SK-N-SH (cell line): ENCODE measurements at regions not wholly inside any gene's neighbourhood (a gene's known extent, or its start where the extent isn't known, plus 50 kb on each side); places are given as distances from the start of the nearest gene placed in this dataset.
A peak's percentile ranks its signal among the peaks of the same experiment; 100 is the strongest.

Experiments
- CTCF ChIA-PET: fragments of 300-600, 350-600 bp; formaldehyde crosslinking; extraction: SDS; loops from one replicate; lab custom pipeline; 2021; lab: Yijun Ruan, JAX
- POLR2A ChIA-PET: fragments of 350-600 bp; sonication (Branson Sonifier 250); formaldehyde crosslinking; extraction: SDS; loops from one replicate; lab custom pipeline; 2020; ENCODE audit warnings: antibody characterized with exemption, inconsistent platforms; lab: Yijun Ruan, JAX
- DNase-seq: peaks from one replicate; pipeline ENCODE4 v3.0.0; 2012
- H2AFZ ChIP-seq: fragments of 200-600 bp; sonication (generic); 2 replicates; pipeline ENCODE4 v1.8.1; 2016; ENCODE audit warnings: antibody characterized with exemption, mild to moderate bottlenecking, low read depth
- H3F3A ChIP-seq: fragments of 200-600 bp; sonication (generic); replicated peaks from 2 replicates; pipeline ENCODE3; 2016; ENCODE audit warnings: antibody characterized with exemption, mild to moderate bottlenecking; ENCODE audit not compliant: insufficient read depth
- H3K27ac ChIP-seq, 2 experiments: fragments of 200-500 bp in 1 of 2; fragments of 200-600 bp in 1 of 2; sonication (Bioruptor generic) in 1 of 2; sonication (generic), shearing (Covaris generic) in 1 of 2; 2 replicates each; pipeline versions ENCODE4 v1.5.1 to v1.6.1; 2014 to 2016; ENCODE audit warnings: low read depth in 2 of 2, inconsistent platforms in 1 of 2, low read length in 1 of 2, mild to moderate bottlenecking in 1 of 2, mixed read lengths in 1 of 2
- H3K27me3 ChIP-seq: fragments of 200-600 bp; sonication (generic), shearing (Covaris generic); 2 replicates; pipeline ENCODE4 v1.6.1; 2016; ENCODE audit warnings: mixed run types; ENCODE audit not compliant: insufficient read depth
- H3K36me3 ChIP-seq, 2 experiments: fragments of 200-500 bp in 1 of 2; fragments of 200-600 bp in 1 of 2; sonication (Bioruptor generic) in 1 of 2; sonication (generic) in 1 of 2; replicated peaks in 1 of 2; 2 replicates each; pipeline versions ENCODE3 to v1.5.1; 2014 to 2016; ENCODE audit warnings: low read length in 1 of 2, mild to moderate bottlenecking in 1 of 2; ENCODE audit not compliant: insufficient read depth in 2 of 2, control insufficient read depth in 1 of 2
- H3K4me1 ChIP-seq, 2 experiments: fragments of 200-500 bp in 1 of 2; fragments of 200-600 bp in 1 of 2; sonication (Bioruptor generic) in 1 of 2; sonication (generic), shearing (Covaris generic) in 1 of 2; 2 replicates each; pipeline versions ENCODE4 v1.5.1 to v1.6.1; 2014 to 2016; ENCODE audit warnings: low read depth in 1 of 2, low read length in 1 of 2, mixed run types in 1 of 2; ENCODE audit not compliant: insufficient read depth in 2 of 2, control insufficient read depth in 1 of 2
- H3K4me2 ChIP-seq: fragments of 200-600 bp; sonication (generic), shearing (Covaris generic); 2 replicates; pipeline ENCODE4 v1.6.1; 2017; ENCODE audit warnings: mixed run types
- H3K4me3 ChIP-seq, 2 experiments: fragments of 200-500 bp in 1 of 2; fragments of 200-600 bp in 1 of 2; sonication (Bioruptor generic) in 1 of 2; sonication (generic), shearing (Covaris generic) in 1 of 2; 2 replicates each; pipeline versions ENCODE4 v1.5.1 to v1.8.1; 2014 to 2016; ENCODE audit warnings: low read depth in 2 of 2, inconsistent platforms in 1 of 2, low read length in 1 of 2, mild to moderate bottlenecking in 1 of 2, mixed read lengths in 1 of 2, moderate library complexity in 1 of 2
- H3K79me2 ChIP-seq: fragments of 200-600 bp; sonication (generic); 2 replicates; pipeline ENCODE4 v1.8.1; 2017; ENCODE audit warnings: mild to moderate bottlenecking; ENCODE audit not compliant: insufficient read depth
- H3K9ac ChIP-seq: fragments of 200-600 bp; sonication (generic); 2 replicates; pipeline ENCODE4 v1.6.1; 2017; ENCODE audit warnings: mixed run types
- H3K9me2 ChIP-seq: fragments of 200-600 bp; sonication (generic); 2 replicates; pipeline ENCODE4 v1.6.1; 2017; ENCODE audit warnings: mixed run types
- H3K9me3 ChIP-seq: fragments of 200-600 bp; sonication (generic); 2 replicates; pipeline ENCODE4 v1.6.1; 2017; ENCODE audit warnings: mixed run types, mild to moderate bottlenecking, moderate library complexity
- H4K20me1 ChIP-seq: fragments of 200-600 bp; sonication (generic); 2 replicates; pipeline ENCODE4 v1.6.1; 2017; ENCODE audit warnings: mild to moderate bottlenecking, mixed run types; ENCODE audit not compliant: insufficient read depth
- CHD2 ChIP-seq: fragments of 150-350 bp; IDR thresholded peaks from 2 replicates; pipeline ENCODE4 v1.6.1; 2018; ENCODE audit warnings: low read length; ENCODE audit not compliant: partially characterized antibody
- EP300 ChIP-seq, 2 experiments: IDR thresholded peaks; 2 replicates each; pipeline versions ENCODE4 v1.4.0 to v1.6.1; 2012; ENCODE audit warnings: borderline replicate concordance in 1 of 2, low read depth in 1 of 2, low read length in 1 of 2
- EZH2phosphoT487 ChIP-seq: fragments of 200-600 bp; sonication (generic); IDR thresholded peaks from 2 replicates; pipeline ENCODE4 v1.6.1; 2017; ENCODE audit warnings: low read depth, mixed run types, mild to moderate bottlenecking, antibody characterized with exemption, moderate library complexity, borderline replicate concordance
- FOSL2 ChIP-seq: IDR thresholded peaks from 2 replicates; pipeline ENCODE4 v1.4.0; 2012; ENCODE audit warnings: low read depth, mild to moderate bottlenecking, moderate library complexity, borderline replicate concordance
- FOXJ3 ChIP-seq: sonication (generic); formaldehyde crosslinking; IDR thresholded peaks from 2 replicates; pipeline ENCODE4 v1.5.1; 2020; ENCODE audit warnings: mild to moderate bottlenecking, missing genetic modification reagents
- FOXM1 ChIP-seq: IDR thresholded peaks from 2 replicates; pipeline ENCODE4 v1.4.0; 2012; ENCODE audit warnings: low read depth, mild to moderate bottlenecking
- GATA2 ChIP-seq: sonication (generic); formaldehyde crosslinking; IDR thresholded peaks from 2 replicates; pipeline ENCODE4 v1.5.0; 2020; ENCODE audit warnings: mild to moderate bottlenecking, missing genetic modification reagents
- MXI1 ChIP-seq: IDR thresholded peaks from 2 replicates; pipeline ENCODE4 v1.6.1; 2012; ENCODE audit warnings: mild to moderate bottlenecking, low read depth, low read length, improper control_type of control experiment
- POLR2AphosphoS5 ChIP-seq: IDR thresholded peaks from 2 replicates; pipeline ENCODE4 v1.6.1; 2012; ENCODE audit warnings: low read depth, low read length
- RAD21 ChIP-seq: IDR thresholded peaks from 2 replicates; pipeline ENCODE4 v1.6.1; 2012; ENCODE audit warnings: mild to moderate bottlenecking, low read length
- RCOR1 ChIP-seq: fragments of 150-350 bp; IDR thresholded peaks from 2 replicates; pipeline ENCODE4 v1.6.1; 2017; ENCODE audit warnings: antibody characterized with exemption, low read length
- RFX5 ChIP-seq: IDR thresholded peaks from 2 replicates; pipeline ENCODE4 v1.6.1; 2012; ENCODE audit warnings: mild to moderate bottlenecking, improper control_type of control experiment, low read length
- SIN3A ChIP-seq: IDR thresholded peaks from 2 replicates; pipeline ENCODE4 v1.6.1; 2012; ENCODE audit warnings: low read depth, mild to moderate bottlenecking, low read length, moderate library complexity, borderline replicate concordance
- TEAD4 ChIP-seq: IDR thresholded peaks from 2 replicates; pipeline ENCODE4 v1.4.0; 2012; ENCODE audit warnings: mild to moderate bottlenecking, borderline replicate concordance; ENCODE audit not compliant: insufficient read depth
- WGBS: methylation state at CpG from one replicate; pipeline ENCODE4 v1.1.6; 2017; ENCODE audit warnings: low lambda C conversion rate; 5-methylcytosine and 5-hydroxymethylcytosine counted together
- TF ChIP-seq, protein P1 (sequence below): IDR thresholded peaks from 2 replicates; pipeline ENCODE4 v1.4.0; 2012; ENCODE audit warnings: low read depth, borderline replicate concordance
- TF ChIP-seq, protein P2 (sequence below): fragments of 150-350 bp; IDR thresholded peaks from 2 replicates; pipeline ENCODE4 v1.6.1; 2017; ENCODE audit warnings: antibody characterized with exemption, low read length, low read depth, borderline replicate concordance
- TF ChIP-seq, protein P3 (sequence below): IDR thresholded peaks from 2 replicates; pipeline ENCODE4; 2012
- TF ChIP-seq, protein P4 (sequence below): fragments of 150-350 bp; IDR thresholded peaks from 2 replicates; pipeline ENCODE4 v1.6.1; 2016; ENCODE audit warnings: mild to moderate bottlenecking, low read depth, low read length

DNA sequence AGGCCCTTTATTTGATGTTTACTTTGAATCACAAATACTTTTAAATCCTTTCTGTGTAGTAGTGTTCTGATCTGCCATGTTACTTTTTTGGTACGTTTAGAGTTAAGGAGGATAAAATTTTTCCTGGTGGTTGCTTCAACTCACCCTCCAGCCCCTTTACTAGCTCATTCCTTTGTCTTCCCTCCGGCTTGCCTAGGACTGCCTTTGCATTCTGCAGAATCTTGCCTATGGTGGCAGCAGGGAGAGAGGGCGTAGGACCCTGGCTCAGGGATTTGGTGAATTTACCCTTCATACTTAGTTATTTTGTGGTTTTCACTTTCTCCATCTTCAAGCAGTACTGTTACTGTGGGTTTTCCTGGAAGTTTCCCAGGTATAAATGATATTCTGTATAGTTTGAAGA, 833.5 kb downstream of the XPNPEP1 start:
- DNase-seq: no peak
- no peaks in the 10 kb centered on the region for H3K9me3 ChIP-seq
- ChIA-PET CTCF (no interaction called here), POLR2A (no interaction called here)
- 26% methylated on average over 3 of the region's 3 CpGs for WGBS
- H3K36me3 ChIP-seq: no peaks in the 10 kb centered on the region
- H3K9me2 ChIP-seq: no peaks in the 10 kb centered on the region
- no peak overlapping the region for H3K4me2 ChIP-seq
- no peak overlapping the region for H3K27ac ChIP-seq
- no peaks in the 10 kb centered on the region for H3K4me1 ChIP-seq
- no peaks in the 10 kb centered on the region for H3K79me2 ChIP-seq
- H3K27me3 ChIP-seq: no peaks in the 10 kb centered on the region
- no peak overlapping the region for H2AFZ ChIP-seq
- H3K4me3 ChIP-seq: no peak overlapping the region
- no peaks in the 10 kb centered on the region for H3F3A ChIP-seq
- no peak for TF ChIP-seq CHD2
- no peak for TF ChIP-seq POLR2AphosphoS5
- no peak for TF ChIP-seq FOXM1
- no peak for TF ChIP-seq RCOR1
- TF ChIP-seq SIN3A: no peak
- TF ChIP-seq MXI1: no peak
- TF ChIP-seq EZH2phosphoT487: no peak
- TF ChIP-seq EP300 (IDR thresholded peaks at IDR 0.05; ENCODE audit: borderline replicate concordance in 1 of 2, low read depth in 1 of 2, low read length in 1 of 2): no peak
- no peak for TF ChIP-seq GATA2
- H3K9ac ChIP-seq: no peak overlapping the region
- no peaks in the 10 kb centered on the region for H4K20me1 ChIP-seq

DNA sequence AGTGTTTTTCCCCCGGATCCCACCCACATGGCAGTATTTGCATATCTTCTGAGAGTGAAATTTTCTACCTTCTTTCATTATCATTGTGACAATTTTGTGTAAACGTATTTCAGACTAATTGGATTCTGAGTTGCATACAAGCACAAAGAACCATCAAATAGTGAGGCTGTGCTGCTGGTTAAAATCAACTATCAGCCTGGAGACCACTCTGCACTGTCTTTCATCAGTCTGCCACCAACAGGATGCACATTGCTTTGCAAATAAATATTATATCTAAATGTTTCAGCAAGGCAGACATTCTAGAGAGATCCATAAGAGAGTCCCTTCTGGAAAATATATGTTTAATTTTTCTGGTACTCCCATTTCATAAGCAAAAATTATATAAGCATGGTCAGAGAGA, 851.8 kb downstream of the XPNPEP1 start:
- TF ChIP-seq FOXJ3 (CRISPR knock-in tag): no peak
- TF ChIP-seq RAD21: peak; percentile 38
- POLR2A ChIA-PET: no interaction called here
- CTCF ChIA-PET: no interaction called here
- H3K9me3 ChIP-seq: no peaks in the 10 kb centered on the region
- H3K4me2 ChIP-seq: no peak overlapping the region
- no peaks in the 10 kb centered on the region for H3F3A ChIP-seq
- no peaks in the 10 kb centered on the region for H3K27me3 ChIP-seq
- WGBS: 24% methylated on average over 2 of the region's 2 CpGs
- H2AFZ ChIP-seq: no peak overlapping the region
- no peaks in the 10 kb centered on the region for H3K9me2 ChIP-seq
- DNase-seq: no peak
- H3K79me2 ChIP-seq: no peaks in the 10 kb centered on the region
- no peak overlapping the region for H3K27ac ChIP-seq
- H3K9ac ChIP-seq: no peak overlapping the region
- no peak overlapping the region for H3K4me3 ChIP-seq
- no peaks in the 10 kb centered on the region for H3K36me3 ChIP-seq
- H3K4me1 ChIP-seq: no peaks in the 10 kb centered on the region
- H4K20me1 ChIP-seq: no peaks in the 10 kb centered on the region

DNA sequence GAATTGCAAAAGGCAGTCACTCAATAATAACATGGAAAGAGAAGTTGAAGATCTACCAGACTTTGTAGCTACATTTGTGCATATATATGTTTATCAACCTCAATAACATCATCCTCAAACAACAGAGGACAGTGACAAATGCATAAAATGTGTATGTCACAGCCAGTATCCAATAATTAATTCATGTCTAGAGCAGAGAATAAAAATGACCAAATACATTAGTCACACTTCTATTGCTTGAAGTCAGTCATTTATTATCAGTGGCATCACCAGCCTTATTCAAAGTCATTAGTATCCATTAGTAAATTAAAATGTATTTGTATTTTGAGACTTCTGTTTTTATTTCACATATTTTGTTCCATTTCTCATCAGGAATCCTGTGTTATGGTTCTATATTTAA, 852.8 kb downstream of the XPNPEP1 start:
- no peak for DNase-seq
- CTCF ChIA-PET: no interaction called here
- Histone ChIP-seq H3K36me3 (no peaks in the 10 kb centered on the region), H3K79me2 (no peaks in the 10 kb centered on the region), H3K27ac (no peak overlapping the region), H3K9me3 (no peaks in the 10 kb centered on the region), H3K27me3 (no peaks in the 10 kb centered on the region), H3K9me2 (no peaks in the 10 kb centered on the region), H3K4me2 (no peak overlapping the region), H3K9ac (no peak overlapping the region), H3K4me3 (no peak overlapping the region), H2AFZ (no peak overlapping the region), H4K20me1 (no peaks in the 10 kb centered on the region), H3F3A (no peaks in the 10 kb centered on the region), H3K4me1 (no peaks in the 10 kb centered on the region)
- POLR2A ChIA-PET: no interaction called here
- no peak for TF ChIP-seq RCOR1
- no peak for TF ChIP-seq FOSL2
- TF ChIP-seq POLR2AphosphoS5: no peak
- TF ChIP-seq TEAD4: no peak
- no peak for TF ChIP-seq GATA2
- TF ChIP-seq, protein P1, sequence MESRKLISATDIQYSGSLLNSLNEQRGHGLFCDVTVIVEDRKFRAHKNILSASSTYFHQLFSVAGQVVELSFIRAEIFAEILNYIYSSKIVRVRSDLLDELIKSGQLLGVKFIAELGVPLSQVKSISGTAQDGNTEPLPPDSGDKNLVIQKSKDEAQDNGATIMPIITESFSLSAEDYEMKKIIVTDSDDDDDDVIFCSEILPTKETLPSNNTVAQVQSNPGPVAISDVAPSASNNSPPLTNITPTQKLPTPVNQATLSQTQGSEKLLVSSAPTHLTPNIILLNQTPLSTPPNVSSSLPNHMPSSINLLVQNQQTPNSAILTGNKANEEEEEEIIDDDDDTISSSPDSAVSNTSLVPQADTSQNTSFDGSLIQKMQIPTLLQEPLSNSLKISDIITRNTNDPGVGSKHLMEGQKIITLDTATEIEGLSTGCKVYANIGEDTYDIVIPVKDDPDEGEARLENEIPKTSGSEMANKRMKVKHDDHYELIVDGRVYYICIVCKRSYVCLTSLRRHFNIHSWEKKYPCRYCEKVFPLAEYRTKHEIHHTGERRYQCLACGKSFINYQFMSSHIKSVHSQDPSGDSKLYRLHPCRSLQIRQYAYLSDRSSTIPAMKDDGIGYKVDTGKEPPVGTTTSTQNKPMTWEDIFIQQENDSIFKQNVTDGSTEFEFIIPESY: no peak
- TF ChIP-seq, protein P2, sequence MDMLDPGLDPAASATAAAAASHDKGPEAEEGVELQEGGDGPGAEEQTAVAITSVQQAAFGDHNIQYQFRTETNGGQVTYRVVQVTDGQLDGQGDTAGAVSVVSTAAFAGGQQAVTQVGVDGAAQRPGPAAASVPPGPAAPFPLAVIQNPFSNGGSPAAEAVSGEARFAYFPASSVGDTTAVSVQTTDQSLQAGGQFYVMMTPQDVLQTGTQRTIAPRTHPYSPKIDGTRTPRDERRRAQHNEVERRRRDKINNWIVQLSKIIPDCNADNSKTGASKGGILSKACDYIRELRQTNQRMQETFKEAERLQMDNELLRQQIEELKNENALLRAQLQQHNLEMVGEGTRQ: no peak
- TF ChIP-seq, protein P3, sequence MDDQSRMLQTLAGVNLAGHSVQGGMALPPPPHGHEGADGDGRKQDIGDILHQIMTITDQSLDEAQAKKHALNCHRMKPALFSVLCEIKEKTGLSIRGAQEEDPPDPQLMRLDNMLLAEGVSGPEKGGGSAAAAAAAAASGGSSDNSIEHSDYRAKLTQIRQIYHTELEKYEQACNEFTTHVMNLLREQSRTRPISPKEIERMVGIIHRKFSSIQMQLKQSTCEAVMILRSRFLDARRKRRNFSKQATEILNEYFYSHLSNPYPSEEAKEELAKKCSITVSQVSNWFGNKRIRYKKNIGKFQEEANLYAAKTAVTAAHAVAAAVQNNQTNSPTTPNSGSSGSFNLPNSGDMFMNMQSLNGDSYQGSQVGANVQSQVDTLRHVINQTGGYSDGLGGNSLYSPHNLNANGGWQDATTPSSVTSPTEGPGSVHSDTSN: no peak
- TF ChIP-seq RFX5: no peak
- TF ChIP-seq, protein P4, sequence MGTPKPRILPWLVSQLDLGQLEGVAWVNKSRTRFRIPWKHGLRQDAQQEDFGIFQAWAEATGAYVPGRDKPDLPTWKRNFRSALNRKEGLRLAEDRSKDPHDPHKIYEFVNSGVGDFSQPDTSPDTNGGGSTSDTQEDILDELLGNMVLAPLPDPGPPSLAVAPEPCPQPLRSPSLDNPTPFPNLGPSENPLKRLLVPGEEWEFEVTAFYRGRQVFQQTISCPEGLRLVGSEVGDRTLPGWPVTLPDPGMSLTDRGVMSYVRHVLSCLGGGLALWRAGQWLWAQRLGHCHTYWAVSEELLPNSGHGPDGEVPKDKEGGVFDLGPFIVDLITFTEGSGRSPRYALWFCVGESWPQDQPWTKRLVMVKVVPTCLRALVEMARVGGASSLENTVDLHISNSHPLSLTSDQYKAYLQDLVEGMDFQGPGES: no peak
- no peak for TF ChIP-seq SIN3A
- no peak for TF ChIP-seq FOXM1
